WTC11 (cell line): ENCODE measurements at regions not wholly inside any gene's neighbourhood (a gene's known extent, or its start where the extent isn't known, plus 50 kb on each side); places are given as distances from the start of the nearest gene placed in this dataset.

Experiments
- ATAC-seq: fragments of 200-7000 bp; cut with Tn5 transposase; 2 replicates; pipeline ENCODE4 v1.10.0; 2021; ENCODE audit warnings: mild to moderate bottlenecking, moderate library complexity
- CTCF ChIA-PET: fragments of 300-600 bp; sonication (Branson Sonifier 250); formaldehyde crosslinking; loops from one replicate; lab custom pipeline; 2021; ENCODE audit warnings: antibody characterized with exemption; lab: Charles Lee
- POLR2A ChIA-PET: fragments of 350-600 bp; sonication (Branson Sonifier 250); formaldehyde crosslinking; loops from one replicate; lab custom pipeline; 2021; ENCODE audit warnings: antibody characterized with exemption; lab: Charles Lee
- DNase-seq: peaks from one replicate; pipeline ENCODE4 v3.0.0; 2021; ENCODE audit warnings: low spot score
- H3K27ac Mint-ChIP-seq: 2 replicates; pipeline ENCODE4 v1.8.0; 2021; ENCODE audit warnings: mixed read lengths
- H3K27me3 Mint-ChIP-seq: 2 replicates; pipeline ENCODE4 v1.8.0; 2021; ENCODE audit warnings: low read depth, mild to moderate bottlenecking, moderate library complexity, mixed read lengths
- H3K36me3 Mint-ChIP-seq: 2 replicates; pipeline ENCODE4 v1.8.0; 2021; ENCODE audit warnings: mixed read lengths
- H3K4me1 Mint-ChIP-seq: 2 replicates; pipeline ENCODE4 v1.8.0; 2022; ENCODE audit warnings: mixed read lengths
- H3K4me3 Mint-ChIP-seq: 2 replicates; pipeline ENCODE4 v1.8.0; 2021; ENCODE audit warnings: mild to moderate bottlenecking, moderate library complexity, mixed read lengths
- H3K9me3 Mint-ChIP-seq: 2 replicates; pipeline ENCODE4 v1.8.0; 2021; ENCODE audit warnings: mixed read lengths
- ATF6 ChIP-seq: sonication (generic); formaldehyde crosslinking; IDR thresholded peaks from 2 replicates; pipeline ENCODE4 v1.8.1; 2023; ENCODE audit warnings: mild to moderate bottlenecking, missing genetic modification reagents
- CDX4 ChIP-seq: fragments of 250-450 bp; sonication (Bioruptor Pico); IDR thresholded peaks from 2 replicates; pipeline ENCODE4 v1.9.0; 2021; ENCODE audit warnings: moderate library complexity, mild to moderate bottlenecking, inconsistent platforms, borderline replicate concordance
- CTCF ChIP-seq: fragments of 200-600 bp; IDR thresholded peaks from 2 replicates; pipeline ENCODE4 v1.8.0; 2022; ENCODE audit warnings: antibody characterized with exemption
- JAZF1 ChIP-seq: fragments of 250-450 bp; sonication (Bioruptor Pico); IDR thresholded peaks from 2 replicates; pipeline ENCODE4 v1.9.0; 2021; ENCODE audit warnings: moderate library complexity, mild to moderate bottlenecking, inconsistent platforms
- JUN ChIP-seq: sonication (generic); formaldehyde crosslinking; IDR thresholded peaks from 2 replicates; pipeline ENCODE4 v1.8.0; 2023; ENCODE audit warnings: mild to moderate bottlenecking, missing genetic modification reagents
- PREB ChIP-seq: sonication (generic); formaldehyde crosslinking; IDR thresholded peaks from 2 replicates; pipeline ENCODE4 v1.8.1; 2022; ENCODE audit warnings: mild to moderate bottlenecking, missing genetic modification reagents, moderate library complexity, borderline replicate concordance
- PRRX2 ChIP-seq: fragments of 250-450 bp; sonication (Bioruptor Pico); IDR thresholded peaks from 2 replicates; pipeline ENCODE4 v1.8.0; 2021; ENCODE audit warnings: mild to moderate bottlenecking
- STAT6 ChIP-seq: sonication (generic); formaldehyde crosslinking; conservative IDR thresholded peaks from 2 replicates; pipeline ENCODE4 v1.8.1; 2023; ENCODE audit warnings: mild to moderate bottlenecking, low read depth, missing genetic modification reagents, moderate library complexity
- ZNF263 ChIP-seq: sonication (generic); formaldehyde crosslinking; IDR thresholded peaks from 2 replicates; pipeline ENCODE4 v1.8.1; 2022; ENCODE audit warnings: low read depth, mild to moderate bottlenecking, moderate library complexity, missing genetic modification reagents
- ZNF532 ChIP-seq: fragments of 250-450 bp; sonication (Bioruptor Pico); IDR thresholded peaks from 2 replicates; pipeline ENCODE4 v1.9.0; 2021; ENCODE audit warnings: mild to moderate bottlenecking, borderline replicate concordance
- ZNF671 ChIP-seq: fragments of 250-450 bp; sonication (Bioruptor Pico); IDR thresholded peaks from 2 replicates; pipeline ENCODE4 v1.8.0; 2021; ENCODE audit warnings: mild to moderate bottlenecking
- ZSCAN18 ChIP-seq: fragments of 250-450 bp; sonication (Bioruptor Pico); IDR thresholded peaks from 2 replicates; pipeline ENCODE4 v2.1.2; 2022; ENCODE audit warnings: mild to moderate bottlenecking, moderate library complexity

- ChIA-PET POLR2A (no interaction called here), CTCF (no interaction called here)
- DNase-seq (no peak), ATAC-seq (no peak)
- no peaks in the 10 kb centered on the region for H3K36me3 Mint-ChIP-seq
- TF ChIP-seq ZNF532 (CRISPR knock-in tag) (no peak), ZNF263 (CRISPR knock-in tag) (no peak), ATF6 (CRISPR knock-in tag) (no peak), CTCF (no peak), STAT6 (no peak), PREB (CRISPR knock-in tag) (no peak), JUN (CRISPR knock-in tag) (no peak), ZNF671 (CRISPR knock-in tag) (no peak), ZSCAN18 (no peak), CDX4 (CRISPR knock-in tag) (no peak), JAZF1 (CRISPR knock-in tag) (no peak), PRRX2 (no peak)
- H3K27me3 Mint-ChIP-seq = no peaks in the 10 kb centered on the region; the same call in 1 of the 2 replicates
- H3K27ac Mint-ChIP-seq = no peak overlapping the region
- H3K4me1 Mint-ChIP-seq = no peaks in the 10 kb centered on the region
- no peaks in the 10 kb centered on the region for H3K9me3 Mint-ChIP-seq
- no peak overlapping the region for H3K4me3 Mint-ChIP-seq
Measured at GRCh38 chr11:29482510-29482909, 534.3 kb downstream of the KCNA4 start.
